ENCODE measurements at regions not wholly inside any gene's neighbourhood (a gene's known extent, or its start where the extent isn't known, plus 50 kb on each side); places are given as distances from the start of the nearest gene placed in this dataset.

GRCh38 chr15:59739557-59740186 lies 50.6 kb upstream of the BNIP2 start:
- no peak for ATAC-seq
- Mint-ChIP-seq H3K36me3 (ENCODE audit: low read depth) (peaks cover 5% of the 10 kb centered on the region), H3K4me1 (ENCODE audit: low read depth) (no peaks in the 10 kb centered on the region), H3K27me3 (no peaks in the 10 kb centered on the region), H3K4me3 (no peak overlapping the region), H3K9me3 (peaks cover 11% of the 10 kb centered on the region), H3K27ac (no peak overlapping the region)
- ChIA-PET POLR2A (no interaction called here), CTCF (interaction anchor here (2.8 to 4.2 kb wide), 2 partner anchors 15 to 586 kb away, joined by 14 to 17 read pairs; no protein-coding TSS in a partner anchor)
- intact Hi-C loops (cut with micrococcal nuclease), result loop anchor here (10.0 kb wide), 1 partner anchor 585 kb away; no protein-coding TSS in a partner anchor
- TF ChIP-seq CTCF (IDR thresholded peaks at IDR 0.05), result no peak
- DNase-seq, result no peak
